ENCODE measurements at regions not wholly inside any gene's neighbourhood (a gene's known extent, or its start where the extent isn't known, plus 50 kb on each side); places are given as distances from the start of the nearest gene placed in this dataset.

- no peak for TF ChIP-seq CTCF (conservative IDR thresholded peaks at IDR 0.05; ENCODE audit: low read depth, low read length)
- H3K4me3 ChIP-seq (ENCODE audit: low read length) = no peak overlapping the region
- no peak for DNase-seq (ENCODE audit: low read depth)
These were observed 209.9 kb downstream of the ARL4C start for GRCh38 chr2:234286956-234287355.

- DNase-seq (ENCODE audit: low read depth) = no peak
- no peak overlapping the region for H3K4me3 ChIP-seq (ENCODE audit: low read length)
- no peak for TF ChIP-seq CTCF (conservative IDR thresholded peaks at IDR 0.05; ENCODE audit: low read depth, low read length)
These were observed 210.7 kb downstream of the ARL4C start for GRCh38 chr2:234286118-234286598.

- TF ChIP-seq CTCF (conservative IDR thresholded peaks at IDR 0.05; ENCODE audit: low read depth, low read length) = no peak
- H3K4me3 ChIP-seq (ENCODE audit: low read length) = no peak overlapping the region
- DNase-seq (ENCODE audit: low read depth) = no peak
These were observed 211.3 kb downstream of the ARL4C start for GRCh38 chr2:234285541-234285940.

- H3K4me3 ChIP-seq (ENCODE audit: low read length) = no peak overlapping the region
- no peak for TF ChIP-seq CTCF (conservative IDR thresholded peaks at IDR 0.05; ENCODE audit: low read depth, low read length)
- DNase-seq (ENCODE audit: low read depth) = no peak
These were observed 217.2 kb downstream of the ARL4C start for GRCh38 chr2:234279637-234280036.

- DNase-seq (ENCODE audit: low read depth) = no peak
- H3K4me3 ChIP-seq (ENCODE audit: low read length) = no peak overlapping the region
- no peak for TF ChIP-seq CTCF (conservative IDR thresholded peaks at IDR 0.05; ENCODE audit: low read depth, low read length)
These were observed 218.2 kb downstream of the ARL4C start for GRCh38 chr2:234278556-234279255.

GRCh38 chr2:234275515-234275914 is 221.4 kb downstream of the ARL4C start:
- no peak for TF ChIP-seq CTCF (conservative IDR thresholded peaks at IDR 0.05; ENCODE audit: low read depth, low read length)
- H3K4me3 ChIP-seq (ENCODE audit: low read length) = no peak overlapping the region
- DNase-seq (ENCODE audit: low read depth) = no peak

- DNase-seq (ENCODE audit: low read depth) = no peak
- no peak for TF ChIP-seq CTCF (conservative IDR thresholded peaks at IDR 0.05; ENCODE audit: low read depth, low read length)
- H3K4me3 ChIP-seq (ENCODE audit: low read length) = no peak overlapping the region
These were observed 222.8 kb downstream of the ARL4C start for GRCh38 chr2:234273887-234274584.
